ENCODE measurements at regions not wholly inside any gene's neighbourhood (a gene's known extent, or its start where the extent isn't known, plus 50 kb on each side); places are given as distances from the start of the nearest gene placed in this dataset.

- no peak for DNase-seq
Measured at GRCh38 chr14:98288825-98289224, 983.2 kb downstream of the BCL11B start.

GRCh38 chr14:98290596-98290995, 981.4 kb downstream of the BCL11B start:
- DNase-seq: no peak

- no peak for DNase-seq
Measured at GRCh38 chr14:98292191-98292590, 979.8 kb downstream of the BCL11B start.

GRCh38 chr14:98293576-98293975, 978.4 kb downstream of the BCL11B start:
- peak; percentile 13 for DNase-seq

- no peak for DNase-seq
Measured at GRCh38 chr14:98296895-98297294, 975.1 kb downstream of the BCL11B start.

- no peak for DNase-seq
Measured at GRCh38 chr14:98297567-98297966, 974.4 kb downstream of the BCL11B start.

GRCh38 chr14:98298481-98299244, 973.3 kb downstream of the BCL11B start:
- no peak for DNase-seq

- no peak for DNase-seq
Measured at GRCh38 chr14:98301681-98302080, 970.3 kb downstream of the BCL11B start.

GRCh38 chr14:98304574-98304973, 967.4 kb downstream of the BCL11B start:
- DNase-seq: no peak

GRCh38 chr14:98309591-98309990, 962.4 kb downstream of the BCL11B start:
- DNase-seq: no peak

- DNase-seq: no peak
Measured at GRCh38 chr14:98312006-98312405, 960.0 kb downstream of the BCL11B start.

GRCh38 chr14:98321841-98322240, 950.2 kb downstream of the BCL11B start:
- no peak for DNase-seq

- DNase-seq: no peak
Measured at GRCh38 chr14:98323836-98324235, 948.2 kb downstream of the BCL11B start.

GRCh38 chr14:98325761-98326160, 946.2 kb downstream of the BCL11B start:
- DNase-seq: no peak

- no peak for DNase-seq
Measured at GRCh38 chr14:98328496-98328895, 943.5 kb downstream of the BCL11B start.

- peak; percentile 25 for DNase-seq
Measured at GRCh38 chr14:98334186-98334585, 937.8 kb downstream of the BCL11B start.

- DNase-seq: no peak
Measured at GRCh38 chr14:98341211-98341610, 930.8 kb downstream of the BCL11B start.

GRCh38 chr14:98345161-98345560, 926.8 kb downstream of the BCL11B start:
- no peak for DNase-seq

- no peak for DNase-seq
Measured at GRCh38 chr14:98347686-98348085, 924.3 kb downstream of the BCL11B start.

- DNase-seq: no peak
Measured at GRCh38 chr14:98348505-98348904, 923.5 kb downstream of the BCL11B start.

GRCh38 chr14:98350213-98350612, 921.8 kb downstream of the BCL11B start:
- DNase-seq: no peak

- no peak for DNase-seq
Measured at GRCh38 chr14:98364961-98365360, 907.0 kb downstream of the BCL11B start.

GRCh38 chr14:98366429-98366828, 905.6 kb downstream of the BCL11B start:
- no peak for DNase-seq

- no peak for DNase-seq
Measured at GRCh38 chr14:98368221-98368620, 903.8 kb downstream of the BCL11B start.

Measured in muscle of arm (tissue), 1 donor.